Nephron progenitor cell (in vitro differentiated cells): ENCODE measurements at regions not wholly inside any gene's neighbourhood (a gene's known extent, or its start where the extent isn't known, plus 50 kb on each side); places are given as distances from the start of the nearest gene placed in this dataset.
A peak's percentile ranks its signal among the peaks of the same experiment; 100 is the strongest.

Source experiments
- DNase-seq: peaks from one replicate; pipeline ENCODE4 v3.0.0; 2021
- H3K27ac Mint-ChIP-seq: 2 replicates; pipeline ENCODE4 v1.8.0; 2021; ENCODE audit warnings: mild to moderate bottlenecking, moderate library complexity, mixed read lengths
- H3K27me3 Mint-ChIP-seq: 2 replicates; pipeline ENCODE4 v1.8.0; 2021; ENCODE audit warnings: mild to moderate bottlenecking, low read depth, mixed read lengths; ENCODE audit not compliant: poor library complexity
- H3K36me3 Mint-ChIP-seq: 2 replicates; pipeline ENCODE4 v1.8.0; 2021; ENCODE audit warnings: low read depth, mixed read lengths
- H3K4me1 Mint-ChIP-seq: 2 replicates; pipeline ENCODE4 v1.8.0; 2021; ENCODE audit warnings: mixed read lengths
- H3K4me3 Mint-ChIP-seq: 2 replicates; pipeline ENCODE4 v1.8.0; 2021; ENCODE audit warnings: mild to moderate bottlenecking, moderate library complexity, mixed read lengths
- H3K9me3 Mint-ChIP-seq: 2 replicates; pipeline ENCODE4 v1.8.0; 2021; ENCODE audit warnings: mild to moderate bottlenecking, moderate library complexity, mixed read lengths
- TF ChIP-seq, protein P1 (sequence below): fragments of 200-600 bp; sonication (generic); IDR thresholded peaks from 2 replicates; pipeline ENCODE4 v1.5.0; 2021; ENCODE audit warnings: antibody characterized with exemption

DNA sequence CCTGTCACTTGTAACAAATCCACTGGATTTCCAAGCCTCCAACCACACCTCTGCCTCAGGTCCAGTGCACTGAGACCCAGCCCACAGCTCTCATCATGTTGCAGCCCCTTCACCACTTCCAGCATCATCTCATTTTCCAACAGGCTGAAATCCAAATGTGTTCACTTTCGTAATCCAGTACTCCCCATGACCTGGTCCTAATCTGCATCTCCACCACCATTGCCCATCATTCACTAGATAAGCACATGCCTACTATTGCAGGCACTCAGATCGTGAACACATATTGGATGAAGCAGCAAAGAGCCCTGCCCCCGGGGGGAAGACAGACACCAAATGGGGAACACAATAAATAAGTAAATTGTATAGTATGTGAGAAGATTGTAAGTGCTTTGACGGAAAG is 76.1 kb upstream of the INSIG1 start:
- no peaks in the 10 kb centered on the region for H3K36me3 Mint-ChIP-seq
- TF ChIP-seq, protein P1, sequence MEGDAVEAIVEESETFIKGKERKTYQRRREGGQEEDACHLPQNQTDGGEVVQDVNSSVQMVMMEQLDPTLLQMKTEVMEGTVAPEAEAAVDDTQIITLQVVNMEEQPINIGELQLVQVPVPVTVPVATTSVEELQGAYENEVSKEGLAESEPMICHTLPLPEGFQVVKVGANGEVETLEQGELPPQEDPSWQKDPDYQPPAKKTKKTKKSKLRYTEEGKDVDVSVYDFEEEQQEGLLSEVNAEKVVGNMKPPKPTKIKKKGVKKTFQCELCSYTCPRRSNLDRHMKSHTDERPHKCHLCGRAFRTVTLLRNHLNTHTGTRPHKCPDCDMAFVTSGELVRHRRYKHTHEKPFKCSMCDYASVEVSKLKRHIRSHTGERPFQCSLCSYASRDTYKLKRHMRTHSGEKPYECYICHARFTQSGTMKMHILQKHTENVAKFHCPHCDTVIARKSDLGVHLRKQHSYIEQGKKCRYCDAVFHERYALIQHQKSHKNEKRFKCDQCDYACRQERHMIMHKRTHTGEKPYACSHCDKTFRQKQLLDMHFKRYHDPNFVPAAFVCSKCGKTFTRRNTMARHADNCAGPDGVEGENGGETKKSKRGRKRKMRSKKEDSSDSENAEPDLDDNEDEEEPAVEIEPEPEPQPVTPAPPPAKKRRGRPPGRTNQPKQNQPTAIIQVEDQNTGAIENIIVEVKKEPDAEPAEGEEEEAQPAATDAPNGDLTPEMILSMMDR, result no peak
- DNase-seq, result no peak
- H3K27me3 Mint-ChIP-seq, result peaks cover 7% of the 10 kb centered on the region
- H3K27ac Mint-ChIP-seq, result no peak overlapping the region
- H3K4me1 Mint-ChIP-seq, result peaks cover 63% of the 10 kb centered on the region
- no peaks in the 10 kb centered on the region for H3K9me3 Mint-ChIP-seq
- no peak overlapping the region for H3K4me3 Mint-ChIP-seq

DNA sequence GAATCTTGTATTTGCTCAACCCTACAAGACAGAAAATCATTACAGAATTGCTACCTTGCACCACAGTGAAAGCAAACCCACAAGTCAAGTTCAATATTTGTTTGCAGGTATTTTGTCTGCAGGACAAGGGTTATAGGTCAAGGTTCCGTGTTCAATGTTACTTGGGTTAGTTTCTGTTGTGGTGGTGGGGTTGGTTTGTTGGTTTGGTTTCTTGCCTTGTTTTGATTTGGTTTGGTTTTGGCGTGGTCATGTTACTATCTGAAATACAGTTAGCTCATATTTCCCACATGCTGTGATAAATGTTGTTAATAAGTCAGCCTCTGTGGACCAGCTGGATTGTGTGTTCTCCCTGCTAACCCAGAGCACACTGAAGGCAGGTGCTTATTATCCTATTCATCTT is 75.6 kb upstream of the INSIG1 start:
- Mint-ChIP-seq H3K27me3 (peaks cover 7% of the 10 kb centered on the region), H3K4me1 (peaks cover 67% of the 10 kb centered on the region), H3K36me3 (no peaks in the 10 kb centered on the region), H3K4me3 (no peak overlapping the region), H3K9me3 (no peaks in the 10 kb centered on the region), H3K27ac (no peak overlapping the region)
- no peak for DNase-seq
- TF ChIP-seq, protein P1, result no peak

- Mint-ChIP-seq H3K4me1 (peaks cover 72% of the 10 kb centered on the region), H3K27ac (no peak overlapping the region)
These were observed 75.1 kb upstream of the INSIG1 start for GRCh38 chr7:155222573-155222972.

GRCh38 chr7:155223021-155223420 is 74.7 kb upstream of the INSIG1 start:
- H3K9me3 Mint-ChIP-seq, result no peaks in the 10 kb centered on the region
- H3K27ac Mint-ChIP-seq, result no peak overlapping the region
- no peaks in the 10 kb centered on the region for H3K36me3 Mint-ChIP-seq
- TF ChIP-seq, protein P1, result no peak
- peaks cover 76% of the 10 kb centered on the region for H3K4me1 Mint-ChIP-seq
- no peak overlapping the region for H3K4me3 Mint-ChIP-seq
- DNase-seq, result no peak
- peaks cover 12% of the 10 kb centered on the region for H3K27me3 Mint-ChIP-seq

More at GRCh38 chr7:155222573-155222972, 75.1 kb upstream of the INSIG1 start:
- no peak for DNase-seq
- TF ChIP-seq, protein P1, result no peak
- H3K9me3 Mint-ChIP-seq, result no peaks in the 10 kb centered on the region
- H3K4me3 Mint-ChIP-seq, result no peak overlapping the region
- H3K27me3 Mint-ChIP-seq, result peaks cover 9% of the 10 kb centered on the region
- H3K36me3 Mint-ChIP-seq, result no peaks in the 10 kb centered on the region

GRCh38 chr7:155223503-155223902 is 74.2 kb upstream of the INSIG1 start:
- TF ChIP-seq, protein P1, result no peak
- Mint-ChIP-seq H3K4me3 (no peak overlapping the region), H3K4me1 (peaks cover 81% of the 10 kb centered on the region), H3K27me3 (peaks cover 12% of the 10 kb centered on the region), H3K36me3 (no peaks in the 10 kb centered on the region), H3K27ac (no peak overlapping the region), H3K9me3 (no peaks in the 10 kb centered on the region)
- no peak for DNase-seq

DNA sequence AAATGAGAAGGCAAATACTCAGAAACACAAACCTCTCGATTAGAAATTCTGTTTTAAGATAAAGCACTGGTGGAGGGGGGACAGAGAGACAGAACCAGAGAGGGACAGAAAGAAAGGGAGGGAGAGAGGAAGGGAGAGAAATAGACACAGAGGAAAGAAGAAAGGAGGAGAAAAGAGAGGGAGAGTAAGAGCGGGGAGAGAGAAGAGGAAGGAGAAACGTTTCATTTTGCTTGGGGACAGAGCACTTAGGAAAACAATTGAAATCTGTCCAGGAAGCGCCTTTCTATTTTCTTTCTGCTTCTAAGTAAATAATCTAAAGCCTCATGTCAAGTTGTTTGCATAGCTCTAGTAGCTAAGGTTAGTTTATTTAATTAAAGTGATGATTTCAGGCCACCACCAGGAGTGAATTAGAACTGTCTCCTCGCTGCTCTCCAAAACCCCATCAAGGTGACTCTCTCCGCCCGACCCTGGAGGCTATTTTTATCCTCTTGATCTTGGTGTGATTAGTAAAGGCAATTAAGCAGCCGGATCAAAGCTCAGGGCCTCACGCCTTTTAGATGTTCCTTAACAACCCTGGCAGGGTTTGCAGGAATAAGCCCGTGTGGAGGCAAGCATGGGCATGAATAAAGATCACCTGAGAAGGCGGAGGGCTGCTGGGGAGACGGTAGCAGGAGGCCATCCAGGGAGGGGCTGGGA is 73.4 kb upstream of the INSIG1 start:
- H3K36me3 Mint-ChIP-seq, result no peaks in the 10 kb centered on the region
- H3K4me3 Mint-ChIP-seq, result no peak overlapping the region
- H3K4me1 Mint-ChIP-seq, result peaks cover 87% of the 10 kb centered on the region
- TF ChIP-seq, protein P1, result no peak
- H3K27me3 Mint-ChIP-seq, result peaks cover 12% of the 10 kb centered on the region
- H3K9me3 Mint-ChIP-seq, result no peaks in the 10 kb centered on the region
- DNase-seq, result no peak
- H3K27ac Mint-ChIP-seq, result peak overlapping the region; percentile 64
